H1 (cell line): ENCODE measurements at regions not wholly inside any gene's neighbourhood (a gene's known extent, or its start where the extent isn't known, plus 50 kb on each side); places are given as distances from the start of the nearest gene placed in this dataset.

Source experiments
- CTCF ChIA-PET: fragments of 300-600 bp; sonication (Branson Sonifier 250); formaldehyde crosslinking; loops from one replicate; lab custom pipeline; 2021; ENCODE audit not compliant: partially characterized antibody; lab: Charles Lee
- POLR2A ChIA-PET: fragments of 300-600 bp; sonication (Branson Sonifier 250); formaldehyde crosslinking; loops from one replicate; lab custom pipeline; 2021; ENCODE audit warnings: inconsistent platforms; ENCODE audit not compliant: partially characterized antibody; lab: Charles Lee
- DNase-seq, 2 experiments: peaks; one replicate each; pipeline versions ENCODE4 v3.0.0 to v3.0.0-alpha.2; 2010 to 2022; ENCODE audit warnings: low spot score in 2 of 2, low read depth in 1 of 2, mixed read lengths in 1 of 2
- FAIRE-seq: peaks from 2 replicates; lab custom pipeline; 2011; peaks lifted over from hg19 to GRCh38; lab: Jason Lieb, UNC
- H2AFZ ChIP-seq: 2 replicates; pipeline ENCODE4 v1.8.1; 2012; ENCODE audit warnings: low read length, inconsistent platforms
- H2AK5ac ChIP-seq: 2 replicates; pipeline ENCODE4 v1.6.1; 2013; ENCODE audit warnings: low read depth, low read length
- H2BK120ac ChIP-seq: replicated peaks from 2 replicates; pipeline ENCODE3; 2013; ENCODE audit warnings: low read depth, low read length, inconsistent platforms
- H2BK12ac ChIP-seq: 2 replicates; pipeline ENCODE4 v1.6.1; 2013; ENCODE audit warnings: low read depth, low read length
- H2BK15ac ChIP-seq: 2 replicates; pipeline ENCODE4 v1.6.1; 2013; ENCODE audit warnings: low read length
- H2BK20ac ChIP-seq: 2 replicates; pipeline ENCODE4 v1.6.1; 2013; ENCODE audit warnings: low read length
- H2BK5ac ChIP-seq: 2 replicates; pipeline ENCODE4 v1.6.1; 2013; ENCODE audit warnings: low read depth, low read length
- H3K14ac ChIP-seq: 2 replicates; pipeline ENCODE4 v1.6.1; 2013; ENCODE audit warnings: inconsistent platforms; ENCODE audit not compliant: insufficient read length
- H3K18ac ChIP-seq: 2 replicates; pipeline ENCODE4 v1.6.1; 2013; ENCODE audit warnings: low read length; ENCODE audit errors: extremely low read depth
- H3K23ac ChIP-seq: 2 replicates; pipeline ENCODE4 v1.6.1; 2013; ENCODE audit warnings: inconsistent platforms; ENCODE audit not compliant: insufficient read length
- H3K23me2 ChIP-seq: 2 replicates; pipeline ENCODE4 v1.6.1; 2013; ENCODE audit warnings: low read depth, low read length
- H3K27ac ChIP-seq: 2 replicates; pipeline ENCODE4 v1.6.1; 2011; ENCODE audit warnings: low read depth, low read length, inconsistent platforms
- H3K27me3 ChIP-seq, 4 experiments: replicated peaks in 1 of 4; 1 replicate in 1 of 4; 2 replicates in 3 of 4; pipeline versions ENCODE4 v1.6.1 to v1.8.1; 2011 to 2013; ENCODE audit warnings: low read length in 3 of 4, mild to moderate bottlenecking in 3 of 4, inconsistent platforms in 2 of 4, mixed read lengths in 2 of 4, moderate library complexity in 1 of 4; ENCODE audit not compliant: control insufficient read depth in 3 of 4, insufficient read depth in 3 of 4; ENCODE audit errors: extremely low read depth in 1 of 4
- H3K36me3 ChIP-seq, 4 experiments: 2 replicates each; pipeline versions ENCODE4 v1.6.1 to v1.8.1; 2011 to 2013; ENCODE audit warnings: mild to moderate bottlenecking in 4 of 4, low read length in 3 of 4, moderate library complexity in 2 of 4, control low read depth in 1 of 4, inconsistent platforms in 1 of 4; ENCODE audit not compliant: insufficient read depth in 4 of 4, control insufficient read depth in 2 of 4
- H3K4ac ChIP-seq: replicated peaks from 2 replicates; pipeline ENCODE3; 2013; ENCODE audit warnings: low read length, low read depth, mixed read lengths, inconsistent platforms; ENCODE audit not compliant: insufficient read length
- H3K4me1 ChIP-seq, 4 experiments: replicated peaks in 1 of 4; 1 replicate in 1 of 4; 2 replicates in 3 of 4; pipeline versions ENCODE4 v1.6.1 to v1.8.1; 2011 to 2013; ENCODE audit warnings: low read length in 3 of 4, inconsistent platforms in 2 of 4, mixed read lengths in 1 of 4; ENCODE audit not compliant: insufficient read depth in 4 of 4, control insufficient read depth in 3 of 4
- H3K4me2 ChIP-seq, 2 experiments: 2 replicates each; pipeline versions ENCODE4 v1.6.1 to v1.8.1; 2011 to 2013; ENCODE audit warnings: low read depth in 2 of 2, low read length in 2 of 2, control low read depth in 1 of 2, inconsistent platforms in 1 of 2, mild to moderate bottlenecking in 1 of 2; ENCODE audit not compliant: insufficient read depth in 1 of 2
- H3K4me3 ChIP-seq, 4 experiments: fragments of 200-600, 300-600 bp in 1 of 4; sonication (generic), shearing (Covaris generic), sonication (Bioruptor Twin) in 1 of 4; 2 replicates each; pipeline versions ENCODE4 v1.5.1 to v1.8.1; 2011 to 2016; ENCODE audit warnings: low read length in 4 of 4, low read depth in 3 of 4, control low read depth in 2 of 4, inconsistent platforms in 2 of 4, mild to moderate bottlenecking in 2 of 4, mixed read lengths in 1 of 4, moderate library complexity in 1 of 4; ENCODE audit not compliant: insufficient read depth in 2 of 4; ENCODE audit errors: extremely low read depth in 1 of 4
- H3K56ac ChIP-seq: replicated peaks from 2 replicates; pipeline ENCODE3; 2013; ENCODE audit warnings: low read depth, mild to moderate bottlenecking, mixed read lengths, low read length, inconsistent platforms; ENCODE audit not compliant: insufficient read length
- H3K79me1 ChIP-seq: 2 replicates; pipeline ENCODE4 v1.6.1; 2013; ENCODE audit warnings: low read depth, low read length, control low read depth
- H3K79me2 ChIP-seq, 2 experiments: 2 replicates each; pipeline versions ENCODE4 v1.6.1 to v1.8.1; 2012 to 2013; ENCODE audit warnings: low read length in 2 of 2, mild to moderate bottlenecking in 2 of 2, inconsistent platforms in 1 of 2; ENCODE audit not compliant: insufficient read depth in 2 of 2, control insufficient read depth in 1 of 2
- H3K9ac ChIP-seq, 4 experiments: replicated peaks in 1 of 4; 1 replicate in 1 of 4; 2 replicates in 3 of 4; pipeline versions ENCODE4 v1.6.1 to v1.8.1; 2011 to 2013; ENCODE audit warnings: low read depth in 3 of 4, low read length in 3 of 4, control low read depth in 2 of 4, mild to moderate bottlenecking in 2 of 4, moderate library complexity in 2 of 4, inconsistent platforms in 1 of 4; ENCODE audit errors: extremely low read depth in 1 of 4
- H3K9me3 ChIP-seq, 2 experiments: 2 replicates each; pipeline versions ENCODE4 v1.6.1 to v1.8.1; 2012 to 2013; ENCODE audit warnings: mild to moderate bottlenecking in 2 of 2, moderate library complexity in 2 of 2, control low read depth in 1 of 2, inconsistent platforms in 1 of 2, low read depth in 1 of 2, low read length in 1 of 2, mixed read lengths in 1 of 2; ENCODE audit not compliant: insufficient read depth in 2 of 2
- H4K20me1 ChIP-seq, 2 experiments: replicated peaks in 1 of 2; 2 replicates each; pipeline versions ENCODE3 to v1.8.1; 2011 to 2013; ENCODE audit warnings: inconsistent platforms in 2 of 2, low read length in 2 of 2, mild to moderate bottlenecking in 1 of 2; ENCODE audit not compliant: insufficient read depth in 2 of 2, control insufficient read depth in 1 of 2
- H4K5ac ChIP-seq: 2 replicates; pipeline ENCODE4 v1.6.1; 2013; ENCODE audit warnings: low read length, low read depth, mixed read lengths, inconsistent platforms; ENCODE audit not compliant: insufficient read length
- H4K8ac ChIP-seq: 2 replicates; pipeline ENCODE4 v1.8.0; 2013; ENCODE audit warnings: mild to moderate bottlenecking, moderate library complexity, low read length, inconsistent platforms; ENCODE audit not compliant: insufficient read depth; ENCODE audit errors: extremely low read depth
- H4K91ac ChIP-seq: replicated peaks from 2 replicates; pipeline ENCODE3; 2013; ENCODE audit warnings: low read length, mixed read lengths, inconsistent platforms; ENCODE audit not compliant: insufficient read length
- RAD21 ChIP-seq, 2 experiments: IDR thresholded peaks in 1 of 2; conservative IDR thresholded peaks in 1 of 2; 2 replicates each; pipeline ENCODE4 v1.6.1; 2011; ENCODE audit warnings: low read depth in 2 of 2, low read length in 2 of 2, improper control_type of control experiment in 1 of 2, inconsistent platforms in 1 of 2, mild to moderate bottlenecking in 1 of 2, moderate library complexity in 1 of 2
- RFX5 ChIP-seq: IDR thresholded peaks from 2 replicates; pipeline ENCODE4 v1.6.1; 2011; ENCODE audit warnings: low read depth, low read length, improper control_type of control experiment, borderline replicate concordance
- TAF1 ChIP-seq: IDR thresholded peaks from 2 replicates; pipeline ENCODE4 v1.6.1; 2011; ENCODE audit warnings: mild to moderate bottlenecking, low read depth, low read length
- TBP ChIP-seq: IDR thresholded peaks from 2 replicates; pipeline ENCODE4 v1.6.1; 2011; ENCODE audit warnings: low read depth, low read length, improper control_type of control experiment
- WGBS, 2 experiments: shearing (Covaris generic) in 1 of 2; methylation state at CpG; one replicate each; pipeline versions ENCODE4 v1.1.6 to v1.1.7; 2013 to 2015; ENCODE audit warnings: low lambda C conversion rate in 2 of 2, mixed read lengths in 2 of 2, inconsistent platforms in 1 of 2, low coverage in 1 of 2, missing lambda C conversion rate in 1 of 2; ENCODE audit not compliant: insufficient replicate concordance in 2 of 2, insufficient coverage in 1 of 2, insufficient read length in 1 of 2; ENCODE audit errors: extremely low coverage in 1 of 2, missing lambda C conversion rate in 1 of 2; 5-methylcytosine and 5-hydroxymethylcytosine counted together
- TF ChIP-seq, protein P1 (sequence below): IDR thresholded peaks from 2 replicates; pipeline ENCODE4 v1.6.1; 2012; ENCODE audit warnings: inconsistent platforms

GRCh38 chr2:239750045-239750835, 274.9 kb downstream of the NDUFA10 start:
- H3K9me3 ChIP-seq: no peaks in the 10 kb centered on the region
- CTCF ChIA-PET: no interaction called here

More at GRCh38 chr2:239750045-239750835, 274.9 kb downstream of the NDUFA10 start:
- Histone ChIP-seq H2BK15ac (no peak overlapping the region), H2BK20ac (no peak overlapping the region), H2AFZ (no peak overlapping the region), H3K27ac (no peak overlapping the region), H2AK5ac (no peak overlapping the region), H3K27me3 (no peaks in the 10 kb centered on the region), H3K23me2 (peaks cover 9% of the 10 kb centered on the region; the same call in 1 of the 2 replicates), H4K5ac (no peak overlapping the region), H2BK120ac (no peak overlapping the region), H3K36me3 (no peaks in the 10 kb centered on the region), H3K23ac (no peak overlapping the region), H3K79me2 (no peaks in the 10 kb centered on the region), H3K79me1 (no peaks in the 10 kb centered on the region), H4K91ac (no peak overlapping the region), H3K9ac (no peak overlapping the region), H2BK5ac (no peak overlapping the region), H3K18ac (no peak overlapping the region), H2BK12ac (no peak overlapping the region), H3K4me1 (peaks cover 0 to 7% (median 3%) of the 10 kb centered on the region in 4 experiments; a peak in 3 of 7 replicates), H3K4me3 (no peak overlapping the region), H3K56ac (no peak overlapping the region), H3K4ac (no peak overlapping the region), H4K8ac (no peak overlapping the region), H3K4me2 (no peak overlapping the region), H4K20me1 (peaks cover 0 to 2% of the 10 kb centered on the region in 2 experiments), H3K14ac (no peak overlapping the region)
- POLR2A ChIA-PET: no interaction called here
- WGBS, 2 experiments: 87% methylated on average over 27 of the region's 29 CpGs; no CpG with 5 or more reads in 1 of the 2 experiments
- DNase-seq: no peak
- no peak for FAIRE-seq
- TF ChIP-seq TAF1 (no peak), RFX5 (no peak), RAD21 (IDR thresholded peaks at IDR 0.05 in 1 of 2, conservative IDR thresholded peaks at IDR 0.05 in 1 of 2; ENCODE audit: low read depth in 2 of 2, low read length in 2 of 2) (no peak), TBP (no peak)
- TF ChIP-seq, protein P1, sequence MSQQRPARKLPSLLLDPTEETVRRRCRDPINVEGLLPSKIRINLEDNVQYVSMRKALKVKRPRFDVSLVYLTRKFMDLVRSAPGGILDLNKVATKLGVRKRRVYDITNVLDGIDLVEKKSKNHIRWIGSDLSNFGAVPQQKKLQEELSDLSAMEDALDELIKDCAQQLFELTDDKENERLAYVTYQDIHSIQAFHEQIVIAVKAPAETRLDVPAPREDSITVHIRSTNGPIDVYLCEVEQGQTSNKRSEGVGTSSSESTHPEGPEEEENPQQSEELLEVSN: no peak
